Activated CD8-positive, alpha-beta T cell treated with anti-CD3 and anti-CD28 coated beads for 36 hours (primary cell): ENCODE measurements at regions not wholly inside any gene's neighbourhood (a gene's known extent, or its start where the extent isn't known, plus 50 kb on each side); places are given as distances from the start of the nearest gene placed in this dataset.

Experiments
- ATAC-seq: fragments of 200-7000 bp; cut with Tn5 transposase; one replicate; pipeline ENCODE4 v1.10.0; 2021; ENCODE audit warnings: mild to moderate bottlenecking, moderate library complexity
- CTCF ChIA-PET: fragments of 350-600 bp; sonication (Branson Sonifier 250); formaldehyde crosslinking; loops from one replicate; lab custom pipeline; 2021; ENCODE audit warnings: antibody characterized with exemption; lab: Charles Lee
- POLR2A ChIA-PET: fragments of 350-600 bp; sonication (Branson Sonifier 250); formaldehyde crosslinking; loops from one replicate; lab custom pipeline; 2021; ENCODE audit warnings: antibody characterized with exemption; lab: Charles Lee
- DNase-seq: peaks from one replicate; pipeline ENCODE4 v3.0.0-alpha.2; 2020
- H3K27ac Mint-ChIP-seq: one replicate; pipeline ENCODE4 v1.8.0; 2021; ENCODE audit warnings: mild to moderate bottlenecking, mixed read lengths
- H3K27me3 Mint-ChIP-seq: one replicate; pipeline ENCODE4 v1.8.0; 2021; ENCODE audit warnings: mixed read lengths
- H3K36me3 Mint-ChIP-seq: one replicate; pipeline ENCODE4 v1.8.0; 2021; ENCODE audit warnings: low read depth, mixed read lengths
- H3K4me1 Mint-ChIP-seq: one replicate; pipeline ENCODE4 v1.8.0; 2021; ENCODE audit warnings: low read depth, mixed read lengths
- H3K4me3 Mint-ChIP-seq: one replicate; pipeline ENCODE4 v1.8.0; 2021; ENCODE audit warnings: mild to moderate bottlenecking, moderate library complexity, mixed read lengths
- H3K9me3 Mint-ChIP-seq: one replicate; pipeline ENCODE4 v1.8.0; 2021; ENCODE audit warnings: mixed read lengths
- intact Hi-C: fragments of 100-400 bp; cut with micrococcal nuclease; formaldehyde crosslinking; loops from one replicate; pipeline ENCODE4 v1.10.0; 2022
- TF ChIP-seq, protein P1 (sequence below): fragments of 200-600 bp; IDR thresholded peaks from one replicate; pipeline ENCODE4 v1.8.0; 2022; ENCODE audit warnings: antibody characterized with exemption, mild to moderate bottlenecking

DNA sequence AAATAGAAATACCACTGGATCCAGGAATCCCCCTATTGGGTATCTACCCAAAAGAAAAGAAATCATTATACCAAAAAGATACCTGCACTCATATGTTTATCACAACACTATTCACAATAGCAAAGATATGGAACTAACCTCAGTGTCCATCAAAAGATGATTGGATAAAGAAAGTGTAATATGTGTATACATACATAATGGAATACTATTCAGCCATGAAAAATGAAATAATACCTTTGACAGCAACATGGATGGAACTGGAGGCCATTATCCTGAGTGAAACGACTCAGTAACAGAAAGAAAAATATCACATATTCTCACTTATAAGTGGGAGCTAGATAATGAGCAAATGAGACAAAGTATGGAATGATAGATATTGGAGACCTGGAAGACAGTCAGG is 74.2 kb upstream of the TLR3 start:
- CTCF ChIA-PET = interaction anchor here (1.0 kb wide), 1 partner anchor 33 kb away, joined by 3 read pairs; no protein-coding TSS in a partner anchor
- Mint-ChIP-seq H3K36me3 (no peaks in the 10 kb centered on the region), H3K4me3 (no peak overlapping the region), H3K9me3 (no peaks in the 10 kb centered on the region), H3K27me3 (no peaks in the 10 kb centered on the region), H3K4me1 (no peaks in the 10 kb centered on the region), H3K27ac (no peak overlapping the region)
- DNase-seq = no peak
- ATAC-seq = no peak
- TF ChIP-seq, protein P1, sequence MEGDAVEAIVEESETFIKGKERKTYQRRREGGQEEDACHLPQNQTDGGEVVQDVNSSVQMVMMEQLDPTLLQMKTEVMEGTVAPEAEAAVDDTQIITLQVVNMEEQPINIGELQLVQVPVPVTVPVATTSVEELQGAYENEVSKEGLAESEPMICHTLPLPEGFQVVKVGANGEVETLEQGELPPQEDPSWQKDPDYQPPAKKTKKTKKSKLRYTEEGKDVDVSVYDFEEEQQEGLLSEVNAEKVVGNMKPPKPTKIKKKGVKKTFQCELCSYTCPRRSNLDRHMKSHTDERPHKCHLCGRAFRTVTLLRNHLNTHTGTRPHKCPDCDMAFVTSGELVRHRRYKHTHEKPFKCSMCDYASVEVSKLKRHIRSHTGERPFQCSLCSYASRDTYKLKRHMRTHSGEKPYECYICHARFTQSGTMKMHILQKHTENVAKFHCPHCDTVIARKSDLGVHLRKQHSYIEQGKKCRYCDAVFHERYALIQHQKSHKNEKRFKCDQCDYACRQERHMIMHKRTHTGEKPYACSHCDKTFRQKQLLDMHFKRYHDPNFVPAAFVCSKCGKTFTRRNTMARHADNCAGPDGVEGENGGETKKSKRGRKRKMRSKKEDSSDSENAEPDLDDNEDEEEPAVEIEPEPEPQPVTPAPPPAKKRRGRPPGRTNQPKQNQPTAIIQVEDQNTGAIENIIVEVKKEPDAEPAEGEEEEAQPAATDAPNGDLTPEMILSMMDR = no peak
- intact Hi-C loops = no loop called here
- POLR2A ChIA-PET = no interaction called here

DNA sequence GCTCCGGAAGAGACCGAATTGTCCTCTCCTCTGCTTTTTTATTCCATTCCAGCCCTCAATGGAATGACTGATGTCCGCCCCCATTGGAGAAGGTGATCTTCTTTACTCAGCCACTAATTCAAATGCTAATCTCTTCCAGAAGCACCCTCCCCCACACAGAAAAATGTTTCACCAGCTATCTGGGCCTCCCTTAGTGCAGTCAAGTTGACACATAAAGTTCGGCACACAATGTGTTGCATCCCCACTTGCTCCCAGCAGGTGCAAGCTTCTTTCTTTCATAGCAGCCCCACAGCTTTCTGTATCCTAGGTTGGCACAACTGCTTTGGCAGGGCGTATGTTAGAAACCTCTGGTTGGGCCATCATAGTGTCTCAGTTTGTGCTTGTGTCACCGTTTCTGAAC is 73.3 kb upstream of the TLR3 start:
- intact Hi-C loops = no loop called here
- Mint-ChIP-seq H3K4me3 (no peak overlapping the region), H3K4me1 (no peaks in the 10 kb centered on the region), H3K36me3 (no peaks in the 10 kb centered on the region), H3K9me3 (no peaks in the 10 kb centered on the region), H3K27me3 (no peaks in the 10 kb centered on the region), H3K27ac (no peak overlapping the region)
- CTCF ChIA-PET = no interaction called here
- POLR2A ChIA-PET = no interaction called here
- TF ChIP-seq, protein P1 = no peak
- ATAC-seq (no peak), DNase-seq (no peak)

DNA sequence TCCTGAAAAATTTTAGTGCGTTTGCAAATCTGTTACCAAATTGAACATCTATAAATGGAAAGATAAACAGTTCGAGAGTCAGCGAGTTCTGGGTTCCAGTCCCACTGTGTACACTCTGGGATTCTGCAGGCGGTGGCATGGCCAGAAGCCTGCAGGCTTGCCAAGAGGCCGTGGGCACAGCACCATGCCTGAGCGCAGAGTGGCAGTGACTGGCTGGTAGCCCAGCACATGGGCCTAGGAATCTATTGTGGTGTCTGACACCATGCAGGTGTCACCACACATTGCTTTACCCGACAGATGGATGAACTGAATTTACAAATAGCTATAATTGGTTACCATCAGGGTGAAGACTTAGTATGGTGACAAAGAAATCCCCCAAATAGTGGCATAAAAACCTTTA is 71.7 kb upstream of the TLR3 start:
- CTCF ChIA-PET = no interaction called here

DNA sequence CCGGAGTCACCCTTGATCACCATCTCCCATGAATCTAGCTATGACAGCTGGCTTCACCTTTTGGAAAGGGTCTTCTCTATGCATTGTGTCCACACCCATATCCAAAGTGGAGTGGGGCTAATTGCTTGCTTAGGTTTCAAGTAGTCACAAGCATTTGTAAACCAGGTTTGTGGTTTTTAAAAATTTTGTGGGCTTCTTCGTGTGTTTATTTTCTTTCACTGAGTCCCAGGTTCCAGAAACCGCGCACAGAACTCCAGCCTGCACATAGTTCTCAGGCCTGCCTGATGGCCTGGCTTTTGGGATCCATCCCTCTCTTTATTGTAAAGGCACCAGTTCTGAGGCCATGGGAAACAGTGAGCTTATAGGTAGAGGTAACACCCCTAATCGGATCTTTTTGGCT is 70.2 kb upstream of the TLR3 start:
- CTCF ChIA-PET = no interaction called here
- TF ChIP-seq, protein P1 = no peak
- no peak for ATAC-seq
- H3K4me1 Mint-ChIP-seq = no peaks in the 10 kb centered on the region
- H3K27ac Mint-ChIP-seq = no peak overlapping the region
- POLR2A ChIA-PET = no interaction called here
- no peak for DNase-seq
- intact Hi-C loops = no loop called here
- H3K27me3 Mint-ChIP-seq = peaks cover 2% of the 10 kb centered on the region
- H3K9me3 Mint-ChIP-seq = no peaks in the 10 kb centered on the region
- no peaks in the 10 kb centered on the region for H3K36me3 Mint-ChIP-seq
- H3K4me3 Mint-ChIP-seq = no peak overlapping the region

More for the DNA sequence above, 71.7 kb upstream of the TLR3 start:
- Mint-ChIP-seq H3K27ac (no peak overlapping the region), H3K4me3 (no peak overlapping the region), H3K9me3 (no peaks in the 10 kb centered on the region), H3K4me1 (no peaks in the 10 kb centered on the region), H3K27me3 (peaks cover 2% of the 10 kb centered on the region), H3K36me3 (no peaks in the 10 kb centered on the region)
- intact Hi-C loops = no loop called here
- DNase-seq = no peak
- TF ChIP-seq, protein P1 = no peak
- POLR2A ChIA-PET = interaction anchor here (0.6 kb wide), 1 partner anchor 266 kb away, joined by 3 read pairs; no protein-coding TSS in a partner anchor
- ATAC-seq = no peak

DNA sequence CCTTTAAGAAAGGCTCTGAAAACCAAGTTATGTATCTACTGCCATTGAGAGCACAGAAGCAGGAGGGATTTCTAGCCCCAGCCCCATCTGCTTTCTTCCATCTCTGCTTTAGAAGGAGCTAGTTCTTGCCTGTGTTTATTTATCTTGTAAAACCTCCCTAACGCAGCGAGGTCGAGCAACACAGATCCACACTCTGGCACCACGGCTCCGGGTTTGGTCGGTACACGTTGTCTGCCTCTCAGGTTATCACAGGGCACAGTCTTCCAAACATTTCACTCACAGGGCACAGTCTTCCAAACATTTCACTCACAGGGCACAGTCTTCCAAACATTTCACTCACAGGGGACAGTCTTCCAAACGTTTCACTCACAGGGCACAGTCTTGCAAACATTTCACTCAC is 69.7 kb upstream of the TLR3 start:
- TF ChIP-seq, protein P1 = no peak
- Mint-ChIP-seq H3K4me1 (no peaks in the 10 kb centered on the region), H3K27ac (no peak overlapping the region), H3K4me3 (no peak overlapping the region), H3K27me3 (peaks cover 2% of the 10 kb centered on the region), H3K36me3 (no peaks in the 10 kb centered on the region), H3K9me3 (no peaks in the 10 kb centered on the region)
- CTCF ChIA-PET = no interaction called here
- POLR2A ChIA-PET = no interaction called here
- ATAC-seq (no peak), DNase-seq (no peak)
- intact Hi-C loops = no loop called here
